ENCODE measurements at regions not wholly inside any gene's neighbourhood (a gene's known extent, or its start where the extent isn't known, plus 50 kb on each side); places are given as distances from the start of the nearest gene placed in this dataset.
"Not testable (repeated sequence)": the region's sequence is repeated elsewhere in the genome, so short reads cannot be mapped to it uniquely, and the experiment has no call there.

DNA sequence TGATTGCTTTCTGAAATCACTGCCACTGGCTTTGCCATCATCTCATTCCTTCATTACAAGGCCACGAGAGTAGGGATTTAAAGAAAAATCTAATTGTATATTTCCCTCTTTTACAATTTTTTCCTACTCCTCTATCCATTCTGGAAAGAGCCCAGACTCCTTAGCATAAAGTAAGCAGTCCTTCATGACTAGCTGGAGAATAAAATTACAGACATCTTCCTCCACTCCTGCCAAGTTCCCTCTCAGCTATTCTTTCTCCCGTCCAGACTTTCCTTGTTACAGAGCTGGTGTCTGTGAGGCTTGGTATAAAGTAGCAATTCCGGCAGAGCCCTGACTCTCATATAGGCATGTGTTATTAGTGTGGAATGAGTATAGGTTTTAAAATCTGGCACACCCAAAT lies 806.8 kb downstream of the PLCL1 start:
- DNase-seq = no peak

GRCh38 chr2:198604599-198604998 lies 800.2 kb downstream of the PLCL1 start:
- DNase-seq = no peak

DNA sequence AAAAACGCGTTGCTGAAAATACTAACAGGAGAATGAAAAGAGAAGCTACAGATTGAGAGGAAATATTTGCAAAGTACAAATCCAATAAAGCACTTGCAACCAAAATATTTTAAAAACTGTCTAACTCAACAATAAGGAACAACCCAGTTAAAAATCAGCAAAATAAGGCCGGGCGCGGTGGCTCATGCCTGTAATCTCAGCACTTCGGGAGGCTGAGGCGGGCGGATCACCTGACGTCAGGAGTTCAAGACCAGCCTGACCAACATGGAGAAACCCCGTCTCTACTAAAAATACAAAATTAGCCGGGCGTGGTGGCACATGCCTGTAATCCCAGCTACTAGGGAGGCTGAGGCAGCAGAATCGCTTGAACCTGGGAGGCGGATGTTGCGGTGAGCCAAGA lies 798.6 kb downstream of the PLCL1 start:
- not testable (repeated sequence) for DNase-seq

GRCh38 chr2:198597648-198598047 lies 793.3 kb downstream of the PLCL1 start:
- no peak for DNase-seq

DNA sequence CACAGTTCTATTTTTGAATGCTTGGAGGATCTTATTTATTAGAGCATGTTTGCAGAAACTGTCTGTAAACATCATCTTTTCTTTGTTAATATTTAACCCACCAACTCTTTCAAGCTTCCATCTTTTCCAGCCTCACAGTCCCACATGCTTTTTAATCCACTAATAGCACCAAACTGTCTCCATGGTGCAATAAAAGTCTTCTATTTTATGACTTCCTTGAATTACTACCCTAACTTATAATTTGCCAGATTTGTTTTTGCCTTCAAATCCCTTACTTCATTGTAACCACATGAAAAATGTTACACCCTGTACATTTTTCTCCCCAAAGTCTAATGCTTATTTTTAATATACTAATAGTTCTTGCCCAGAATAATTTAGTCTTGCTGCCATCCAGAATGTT lies 792.6 kb downstream of the PLCL1 start:
- DNase-seq = no peak

GRCh38 chr2:198595721-198596120 lies 791.3 kb downstream of the PLCL1 start:
- DNase-seq = no peak

GRCh38 chr2:198591586-198591985 lies 787.2 kb downstream of the PLCL1 start:
- no peak for DNase-seq

DNA sequence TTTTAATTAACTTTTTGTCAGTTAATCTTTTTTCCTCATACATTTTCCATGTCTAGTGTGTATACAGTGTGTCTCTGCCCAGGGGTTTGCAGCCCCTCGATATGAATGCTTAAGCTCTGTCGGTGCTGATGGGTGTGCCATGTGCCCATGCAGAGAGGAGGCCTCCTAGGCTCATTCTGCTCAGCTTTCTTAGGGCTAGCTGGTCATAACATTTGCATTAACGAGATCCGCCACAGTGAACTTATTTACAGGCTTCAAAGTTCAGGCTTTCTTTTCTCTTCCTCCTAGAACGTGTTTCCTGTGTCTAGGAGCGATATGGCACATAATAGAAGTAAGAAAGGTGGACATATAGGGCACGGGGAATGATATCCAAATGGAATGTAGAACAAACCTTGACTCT lies 783.3 kb downstream of the PLCL1 start:
- DNase-seq = no peak

DNA sequence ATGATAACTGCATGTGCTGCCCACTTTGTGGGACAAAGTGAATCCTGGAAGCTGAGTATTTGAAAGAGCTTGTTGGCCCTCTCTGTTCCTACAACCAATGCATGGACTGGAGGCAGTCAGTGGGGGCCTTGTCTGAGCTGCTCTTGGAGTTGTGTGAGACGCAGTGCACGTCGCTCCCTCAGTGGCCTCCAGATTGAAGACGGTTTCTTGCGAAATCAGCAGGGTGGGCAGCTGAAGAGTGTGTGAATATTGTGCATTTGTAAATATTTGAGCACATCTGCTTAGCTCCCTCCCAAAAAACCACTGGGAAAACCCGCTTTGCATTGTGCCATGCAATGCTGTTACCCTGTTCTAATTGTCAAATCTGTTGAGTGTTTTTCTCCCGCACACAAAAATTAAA lies 782.8 kb downstream of the PLCL1 start:
- no peak for DNase-seq

DNA sequence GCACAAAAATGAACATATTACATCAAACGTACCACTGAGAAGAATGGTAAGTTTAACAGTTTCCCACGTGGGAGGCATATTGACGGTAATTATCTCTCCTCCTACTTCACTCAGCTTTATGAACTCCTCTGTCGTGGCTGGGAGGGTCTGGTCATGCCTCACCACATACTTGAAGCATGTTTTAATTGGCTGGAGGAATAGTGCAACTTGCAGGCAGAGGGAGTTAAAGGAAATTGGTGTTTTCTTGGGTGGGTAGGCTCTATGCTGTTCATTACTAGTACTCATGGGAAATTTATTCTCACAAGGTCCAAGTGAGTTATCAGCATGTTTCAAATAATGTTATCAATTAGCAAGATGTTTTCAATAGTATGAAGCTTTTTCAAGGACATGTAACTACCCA lies 767.0 kb downstream of the PLCL1 start:
- DNase-seq = no peak

DNA sequence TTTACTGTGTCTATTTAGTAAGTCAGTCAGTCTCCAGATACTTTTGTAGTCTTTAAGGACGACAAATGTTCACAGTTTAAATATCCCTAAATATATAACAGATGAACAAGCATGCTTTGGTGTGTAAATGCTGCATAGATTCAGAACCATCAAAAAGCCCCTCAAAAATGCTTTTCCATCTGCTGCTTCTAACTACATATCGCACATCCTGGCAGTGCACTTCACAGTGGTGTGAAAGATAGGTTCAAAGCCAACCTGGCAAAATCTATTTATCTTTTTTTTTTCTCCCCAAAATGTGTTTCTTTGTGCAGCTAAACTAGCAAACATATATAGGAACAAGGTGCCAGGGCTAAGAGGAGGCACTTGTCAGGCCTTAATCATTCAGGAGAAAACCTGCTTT lies 753.8 kb downstream of the PLCL1 start:
- DNase-seq = no peak

DNA sequence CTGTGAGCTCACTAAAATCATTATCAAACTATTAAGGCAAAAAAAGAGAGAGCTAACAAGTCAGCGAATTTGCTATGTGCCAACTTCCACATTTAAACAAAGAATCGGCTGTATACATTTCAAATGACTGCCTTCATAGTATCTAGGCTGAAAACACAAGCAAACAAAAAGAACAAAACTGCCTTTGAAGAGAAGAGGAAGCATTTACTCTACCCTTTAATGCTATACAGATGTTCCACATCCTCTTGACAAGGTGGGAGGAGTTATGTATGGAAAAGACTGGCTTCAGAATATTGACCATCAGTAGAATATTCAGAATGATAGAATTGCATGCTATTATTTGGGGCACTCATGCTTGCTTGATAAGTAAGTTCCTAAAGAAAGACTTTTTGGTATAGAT lies 741.7 kb downstream of the PLCL1 start:
- DNase-seq = no peak

DNA sequence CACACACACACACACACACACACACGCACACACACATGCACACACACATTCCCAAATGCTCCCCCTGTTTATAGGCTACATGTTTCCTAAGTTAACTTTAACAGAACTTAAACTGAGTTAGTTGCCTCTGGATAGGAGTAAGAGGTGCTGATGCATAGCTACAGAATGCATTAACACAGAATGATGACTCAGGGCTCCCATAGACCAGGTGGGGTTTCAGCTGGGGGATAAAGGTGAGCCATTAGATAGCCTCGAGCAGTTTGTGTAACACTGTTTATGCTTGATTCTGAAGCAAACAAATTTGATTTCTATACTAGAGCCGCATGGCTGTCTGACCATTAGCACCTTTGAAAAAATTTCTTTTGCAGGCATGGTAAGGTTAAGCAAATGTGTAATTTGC lies 741.0 kb downstream of the PLCL1 start:
- no peak for DNase-seq

- DNase-seq = no peak
These were observed 740.1 kb downstream of the PLCL1 start for GRCh38 chr2:198544461-198544860.

GRCh38 chr2:198534756-198535155 lies 730.4 kb downstream of the PLCL1 start:
- no peak for DNase-seq

DNA sequence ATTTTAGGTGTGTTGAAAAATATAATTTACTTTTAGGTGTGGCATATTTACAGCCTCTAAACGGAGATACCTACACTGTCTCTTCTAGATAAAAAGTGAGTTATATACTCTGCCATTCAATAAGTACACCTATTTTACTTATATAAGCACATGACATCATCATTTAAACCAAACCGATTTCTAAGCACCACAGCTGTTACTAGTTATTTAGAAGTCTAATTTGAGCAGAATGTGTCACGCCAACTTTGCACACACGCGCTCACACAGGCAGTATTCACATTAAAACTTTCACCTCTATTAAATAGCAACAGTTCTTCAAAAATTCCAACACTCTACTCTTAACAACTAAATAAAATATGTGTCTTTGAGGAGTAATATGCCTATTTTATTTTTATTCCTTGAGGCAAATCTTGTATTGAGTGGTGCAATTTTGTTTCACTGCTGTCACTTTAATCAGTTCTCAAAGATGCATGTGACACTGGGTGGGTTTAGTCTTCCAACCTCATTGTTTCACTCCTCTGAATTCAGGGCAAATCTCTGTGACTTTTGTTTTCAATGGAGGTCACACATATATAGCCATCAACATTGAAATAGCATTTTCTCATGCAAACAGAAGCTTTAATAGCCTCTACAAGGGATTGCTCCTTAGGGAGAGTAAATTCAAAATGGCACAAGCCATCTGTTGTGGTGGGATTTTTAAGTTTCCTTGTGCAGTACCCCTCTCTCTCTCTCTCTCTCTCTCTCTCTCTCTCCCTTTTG lies 721.0 kb downstream of the PLCL1 start:
- no peak for DNase-seq

- DNase-seq = no peak
These were observed 719.3 kb downstream of the PLCL1 start for GRCh38 chr2:198523710-198524109.

- DNase-seq = no peak
These were observed 714.5 kb downstream of the PLCL1 start for GRCh38 chr2:198518935-198519334.

GRCh38 chr2:198517976-198518375 lies 713.6 kb downstream of the PLCL1 start:
- no peak for DNase-seq

DNA sequence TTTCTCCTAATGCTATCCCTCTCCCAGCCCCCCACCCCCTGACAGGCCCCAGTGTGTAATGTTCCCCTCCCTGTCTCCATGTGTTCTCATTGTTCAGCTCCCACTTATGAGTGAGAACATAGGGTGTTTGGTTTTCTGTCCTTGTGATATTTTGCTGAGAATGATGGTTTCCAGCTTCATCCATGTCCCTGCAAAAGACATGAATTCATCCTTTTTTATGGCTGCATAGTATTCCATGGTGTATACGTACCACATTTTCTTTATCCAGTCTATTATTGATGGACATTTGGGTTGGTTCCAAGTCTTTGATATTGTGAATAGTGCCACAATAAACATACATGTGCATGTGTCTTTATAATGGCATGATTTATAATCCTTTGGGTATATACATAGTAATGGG lies 704.2 kb downstream of the PLCL1 start:
- DNase-seq = not testable (repeated sequence)

DNA sequence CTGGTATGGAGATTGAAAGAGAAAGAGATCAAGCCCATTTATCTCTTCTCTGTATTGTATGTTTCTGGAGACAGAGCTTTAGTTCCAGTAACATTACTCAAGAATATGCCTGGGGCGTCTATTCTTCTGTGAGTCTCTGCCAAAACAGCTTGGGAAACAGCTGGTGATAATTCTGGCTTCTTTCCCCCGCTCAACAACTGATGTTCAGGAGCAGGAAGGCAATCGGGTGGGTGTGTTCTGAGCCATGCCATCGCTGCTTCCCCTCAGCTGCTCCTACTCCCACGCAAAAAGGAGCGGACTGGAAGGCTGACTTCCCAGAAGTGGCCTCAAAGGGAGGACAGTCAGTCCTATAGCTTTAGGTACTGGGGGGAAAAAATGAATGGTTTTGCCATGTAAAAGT lies 695.1 kb downstream of the PLCL1 start:
- no peak for DNase-seq

DNA sequence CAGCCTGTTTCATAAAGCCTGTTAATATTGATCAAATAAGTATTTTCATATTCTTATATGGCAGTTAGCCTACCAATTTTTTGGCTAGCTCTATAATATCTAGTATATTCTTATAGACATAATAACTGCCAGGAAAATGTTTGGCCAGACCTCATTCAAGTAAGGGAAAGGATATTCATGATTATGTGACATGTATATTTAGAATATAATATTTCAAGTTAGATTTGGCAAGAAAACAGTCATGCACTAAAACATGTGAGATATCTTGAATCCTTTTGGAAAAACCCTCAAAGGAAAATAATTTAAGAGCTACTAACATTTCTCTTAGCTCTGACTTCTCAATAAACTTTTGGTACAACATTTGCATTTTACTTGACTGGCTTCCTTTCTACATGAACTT lies 694.1 kb downstream of the PLCL1 start:
- DNase-seq = no peak

DNA sequence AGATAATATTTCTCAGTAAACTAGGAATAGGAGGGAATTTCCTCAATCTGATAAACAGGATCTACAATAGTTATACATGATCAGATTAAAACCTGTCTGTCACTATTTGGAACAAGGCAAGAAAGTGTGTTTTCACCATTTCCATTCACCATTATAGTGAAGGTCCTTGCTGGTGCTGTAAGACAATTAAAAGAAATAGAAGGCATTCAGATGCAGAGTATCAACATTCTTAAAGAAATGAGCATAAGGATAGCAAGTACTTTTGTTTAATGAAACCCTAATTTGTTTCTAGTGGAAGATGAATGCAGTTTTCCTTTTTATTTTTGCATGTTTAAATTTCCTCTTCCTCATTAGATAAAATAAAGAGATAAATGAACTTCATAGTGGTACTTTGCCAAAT lies 693.7 kb downstream of the PLCL1 start:
- DNase-seq = no peak

GRCh38 chr2:198494931-198495330 lies 690.5 kb downstream of the PLCL1 start:
- no peak for DNase-seq

- DNase-seq = no peak
These were observed 686.4 kb downstream of the PLCL1 start for GRCh38 chr2:198490748-198491147.
